ENCODE measurements at regions not wholly inside any gene's neighbourhood (a gene's known extent, or its start where the extent isn't known, plus 50 kb on each side); places are given as distances from the start of the nearest gene placed in this dataset.

- no peak overlapping the region for H3K4me3 ChIP-seq (ENCODE audit: low read depth, low read length)
- in situ Hi-C loops (cut with HindIII; ENCODE audit: low sequenced_read_pairs) = no loop called here
- no peak for DNase-seq (ENCODE audit: low read depth, low spot score)
- no peak for TF ChIP-seq CTCF (IDR thresholded peaks at IDR 0.05; ENCODE audit: low read depth, low read length)
Observed at GRCh38 chr13:73325723-73326558, 267.1 kb downstream of the KLF5 start.

GRCh38 chr13:73324842-73325722 lies 266.3 kb downstream of the KLF5 start:
- no peak overlapping the region for H3K4me3 ChIP-seq (ENCODE audit: low read depth, low read length)
- in situ Hi-C loops (cut with HindIII; ENCODE audit: low sequenced_read_pairs) = no loop called here
- no peak for DNase-seq (ENCODE audit: low read depth, low spot score)
- no peak for TF ChIP-seq CTCF (IDR thresholded peaks at IDR 0.05; ENCODE audit: low read depth, low read length)

GRCh38 chr13:73323615-73324014 lies 264.8 kb downstream of the KLF5 start:
- no peak for DNase-seq (ENCODE audit: low read depth, low spot score)
- TF ChIP-seq CTCF (IDR thresholded peaks at IDR 0.05; ENCODE audit: low read depth, low read length) = no peak
- H3K4me3 ChIP-seq (ENCODE audit: low read depth, low read length) = no peak overlapping the region
- in situ Hi-C loops (cut with HindIII; ENCODE audit: low sequenced_read_pairs) = no loop called here

- TF ChIP-seq CTCF (IDR thresholded peaks at IDR 0.05; ENCODE audit: low read depth, low read length) = no peak
- in situ Hi-C loops (cut with HindIII; ENCODE audit: low sequenced_read_pairs) = no loop called here
Observed at GRCh38 chr13:73321043-73321442, 262.2 kb downstream of the KLF5 start.

GRCh38 chr13:73317140-73317539 lies 258.3 kb downstream of the KLF5 start:
- no peak for DNase-seq (ENCODE audit: low read depth, low spot score)

More at GRCh38 chr13:73321043-73321442, 262.2 kb downstream of the KLF5 start:
- DNase-seq (ENCODE audit: low read depth, low spot score) = no peak
- H3K4me3 ChIP-seq (ENCODE audit: low read depth, low read length) = no peak overlapping the region

More at GRCh38 chr13:73317140-73317539, 258.3 kb downstream of the KLF5 start:
- no peak overlapping the region for H3K4me3 ChIP-seq (ENCODE audit: low read depth, low read length)
- TF ChIP-seq CTCF (IDR thresholded peaks at IDR 0.05; ENCODE audit: low read depth, low read length) = no peak
- in situ Hi-C loops (cut with HindIII; ENCODE audit: low sequenced_read_pairs) = no loop called here
